Left ventricle myocardium inferior (tissue), 1 donor: ENCODE measurements at regions not wholly inside any gene's neighbourhood (a gene's known extent, or its start where the extent isn't known, plus 50 kb on each side); places are given as distances from the start of the nearest gene placed in this dataset.
"Not testable (repeated sequence)": the region's sequence is repeated elsewhere in the genome, so short reads cannot be mapped to it uniquely, and the experiment has no call there.

ENCODE experiments used
- DNase-seq: peaks from one replicate; pipeline ENCODE4 v3.0.0-alpha.2; 2020
- H3K27ac ChIP-seq: fragments of 200-600 bp; replicated peaks from 2 replicates; pipeline ENCODE4 v1.8.0; 2021
- H3K27me3 ChIP-seq: fragments of 200-600 bp; 2 replicates; pipeline ENCODE4 v1.8.0; 2021; ENCODE audit warnings: low read depth
- H3K36me3 ChIP-seq: fragments of 200-600 bp; 2 replicates; pipeline ENCODE4 v1.8.0; 2021
- H3K4me1 ChIP-seq: fragments of 200-600 bp; 2 replicates; pipeline ENCODE4 v1.8.0; 2021
- H3K4me3 ChIP-seq: fragments of 200-600 bp; 2 replicates; pipeline ENCODE4 v1.8.0; 2021; ENCODE audit warnings: mild to moderate bottlenecking, moderate library complexity
- H3K9me3 ChIP-seq: fragments of 200-600 bp; replicated peaks from 2 replicates; pipeline ENCODE4 v1.8.0; 2021
- CTCF ChIP-seq: fragments of 200-600 bp; IDR thresholded peaks from 2 replicates; pipeline ENCODE4 v1.8.0; 2021; ENCODE audit warnings: antibody characterized with exemption, mild to moderate bottlenecking, borderline replicate concordance
- intact Hi-C: fragments of 100-400 bp; cut with micrococcal nuclease; formaldehyde crosslinking; loops from one replicate; pipeline ENCODE4 v1.11.0; 2022
- donor health status: DM: no; HTN: yes; CAD: no; lungs with severe emphysema.

GRCh38 chr17:63295839-63296590 lies 150.1 kb downstream of the CYB561 start:
- H3K4me1 ChIP-seq, result no peaks in the 10 kb centered on the region
- H3K9me3 ChIP-seq, result peaks cover 55% of the 10 kb centered on the region
- H3K27ac ChIP-seq, result no peak overlapping the region
- no peak overlapping the region for H3K4me3 ChIP-seq
- H3K36me3 ChIP-seq, result peaks cover 8% of the 10 kb centered on the region
- H3K27me3 ChIP-seq, result no peaks in the 10 kb centered on the region
- intact Hi-C loops, result no loop called here
- no peak for TF ChIP-seq CTCF
- DNase-seq, result no peak

GRCh38 chr17:63298916-63299315 lies 147.2 kb downstream of the CYB561 start:
- intact Hi-C loops, result not testable (repeated sequence)
- H3K9me3 ChIP-seq, result peaks cover 81% of the 10 kb centered on the region

DNA sequence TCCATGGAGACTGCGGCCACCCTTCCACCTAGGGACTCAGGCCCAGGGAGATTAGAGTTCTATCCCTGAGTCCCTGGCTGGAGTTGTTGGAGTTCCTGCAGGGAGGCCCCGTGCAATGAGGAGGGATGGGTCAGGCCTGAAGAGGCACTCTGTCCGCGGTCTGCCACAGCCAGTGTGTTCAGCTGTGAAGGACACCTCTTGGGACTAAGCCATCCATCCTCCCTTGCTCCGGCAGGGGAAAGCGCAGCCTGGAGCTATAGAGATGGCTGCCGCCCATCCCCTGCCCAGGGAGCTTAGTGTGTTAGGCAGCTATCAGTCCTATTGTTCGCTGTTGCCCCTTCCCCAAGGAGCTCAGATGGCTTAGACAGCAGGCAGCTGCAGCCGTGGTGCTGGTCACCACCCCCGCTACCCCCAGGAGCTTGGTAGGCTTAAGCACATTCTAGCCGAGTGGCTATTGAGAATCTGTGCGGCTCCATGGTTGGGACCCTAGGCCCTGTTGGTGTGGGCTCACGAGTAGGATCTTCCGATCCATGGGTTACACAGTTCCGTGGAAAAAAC lies 141.3 kb downstream of the CYB561 start:
- Histone ChIP-seq H3K27me3 (no peaks in the 10 kb centered on the region), H3K4me3 (no peak overlapping the region), H3K36me3 (no peaks in the 10 kb centered on the region), H3K27ac (no peak overlapping the region), H3K4me1 (no peaks in the 10 kb centered on the region), H3K9me3 (peaks cover 36% of the 10 kb centered on the region)
- no peak for TF ChIP-seq CTCF
- no peak for DNase-seq
- intact Hi-C loops, result no loop called here

More at GRCh38 chr17:63298916-63299315, 147.2 kb downstream of the CYB561 start:
- not testable (repeated sequence) for H3K27me3 ChIP-seq, H3K4me3 ChIP-seq, H3K4me1 ChIP-seq, DNase-seq, H3K27ac ChIP-seq, H3K36me3 ChIP-seq

DNA sequence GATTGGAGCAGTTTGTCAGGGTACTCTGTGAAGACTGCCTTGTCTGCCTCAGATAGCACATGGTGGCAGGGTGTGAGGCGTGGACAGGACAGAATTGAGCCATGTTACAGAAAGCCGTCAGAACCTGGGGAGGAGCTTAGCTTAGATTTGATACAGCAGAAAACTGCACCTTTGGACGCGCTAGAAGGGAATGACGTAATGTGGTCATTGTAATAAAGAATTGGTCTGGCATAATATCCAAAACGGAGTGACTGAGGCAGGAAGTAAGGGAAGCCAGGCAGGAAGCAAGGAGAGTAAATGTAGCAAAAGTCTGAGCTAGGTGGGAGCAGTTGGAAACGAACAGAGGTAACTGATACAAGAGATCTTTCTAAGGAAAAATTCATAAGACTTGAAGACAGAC lies 140.2 kb downstream of the CYB561 start:
- DNase-seq, result no peak
- intact Hi-C loops, result no loop called here
- Histone ChIP-seq H3K36me3 (no peaks in the 10 kb centered on the region), H3K9me3 (peaks cover 33% of the 10 kb centered on the region), H3K4me1 (no peaks in the 10 kb centered on the region), H3K4me3 (no peak overlapping the region), H3K27ac (no peak overlapping the region), H3K27me3 (peaks cover 10% of the 10 kb centered on the region)
- TF ChIP-seq CTCF, result no peak

DNA sequence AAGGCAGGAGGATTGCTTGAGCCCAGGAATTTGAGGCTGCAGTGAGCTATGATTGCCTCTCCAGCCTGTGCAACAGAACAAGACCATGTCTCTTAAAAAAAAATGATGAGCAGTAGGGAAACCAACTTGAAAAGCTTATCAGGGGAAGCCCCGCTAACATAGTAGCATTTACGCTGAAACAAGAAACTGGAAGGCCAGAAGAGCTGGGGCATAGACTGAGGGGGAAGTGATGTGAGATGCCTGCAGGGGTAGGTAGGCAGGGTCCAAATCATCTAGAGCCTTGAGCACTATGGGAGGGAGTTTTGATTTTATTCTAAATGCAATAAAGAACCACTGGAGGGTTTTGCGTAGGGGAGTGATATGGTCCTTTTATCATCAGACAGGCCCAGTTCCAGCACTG lies 139.3 kb downstream of the CYB561 start:
- no peaks in the 10 kb centered on the region for H3K4me1 ChIP-seq
- H3K27me3 ChIP-seq, result peaks cover 11% of the 10 kb centered on the region
- TF ChIP-seq CTCF, result no peak
- H3K9me3 ChIP-seq, result peaks cover 29% of the 10 kb centered on the region
- H3K36me3 ChIP-seq, result no peaks in the 10 kb centered on the region
- H3K27ac ChIP-seq, result no peak overlapping the region
- no peak overlapping the region for H3K4me3 ChIP-seq
- DNase-seq, result no peak
- intact Hi-C loops, result no loop called here

- no peaks in the 10 kb centered on the region for H3K4me1 ChIP-seq
- peaks cover 11% of the 10 kb centered on the region for H3K27me3 ChIP-seq
- H3K4me3 ChIP-seq, result no peak overlapping the region
- DNase-seq, result no peak
- H3K27ac ChIP-seq, result no peak overlapping the region
- TF ChIP-seq CTCF, result no peak
- peaks cover 18% of the 10 kb centered on the region for H3K9me3 ChIP-seq
- intact Hi-C loops, result no loop called here
- H3K36me3 ChIP-seq, result no peaks in the 10 kb centered on the region
These were observed 137.8 kb downstream of the CYB561 start for GRCh38 chr17:63308272-63308671.
